Neuronal stem cell (in vitro differentiated cells): ENCODE measurements at regions not wholly inside any gene's neighbourhood (a gene's known extent, or its start where the extent isn't known, plus 50 kb on each side); places are given as distances from the start of the nearest gene placed in this dataset.

Experiments
- DNase-seq: peaks from one replicate; pipeline ENCODE4 v3.0.0-alpha.2; 2013; ENCODE audit warnings: low spot score
- H2AFZ ChIP-seq: one replicate; pipeline ENCODE4 v1.6.1; 2013; ENCODE audit warnings: mild to moderate bottlenecking, low read length, inconsistent platforms
- H2AK5ac ChIP-seq: 2 replicates; pipeline ENCODE4 v1.6.1; 2013; ENCODE audit warnings: low read depth, mild to moderate bottlenecking, inconsistent platforms, low read length, moderate library complexity, mixed read lengths
- H2BK120ac ChIP-seq: 2 replicates; pipeline ENCODE4 v1.6.1; 2013; ENCODE audit warnings: low read depth, mild to moderate bottlenecking, inconsistent platforms, low read length, moderate library complexity, mixed read lengths
- H2BK12ac ChIP-seq: one replicate; pipeline ENCODE4 v1.6.1; 2013; ENCODE audit warnings: low read length, inconsistent platforms
- H2BK15ac ChIP-seq: 2 replicates; pipeline ENCODE4 v1.6.1; 2013; ENCODE audit warnings: mild to moderate bottlenecking, low read length, inconsistent platforms, mixed read lengths
- H2BK5ac ChIP-seq: one replicate; pipeline ENCODE4 v1.6.1; 2013; ENCODE audit warnings: inconsistent platforms, mild to moderate bottlenecking, low read length, moderate library complexity
- H3K14ac ChIP-seq: one replicate; pipeline ENCODE4 v1.6.1; 2013; ENCODE audit warnings: low read length, inconsistent platforms
- H3K18ac ChIP-seq: 2 replicates; pipeline ENCODE4 v1.6.1; 2013; ENCODE audit warnings: low read length, inconsistent platforms
- H3K23ac ChIP-seq: 2 replicates; pipeline ENCODE4 v1.6.1; 2013; ENCODE audit warnings: low read depth, mild to moderate bottlenecking, mixed read lengths, low read length, inconsistent platforms; ENCODE audit not compliant: poor library complexity
- H3K27ac ChIP-seq: replicated peaks from 3 replicates; pipeline ENCODE4 v1.5.1; 2013; ENCODE audit warnings: low read length, inconsistent platforms
- H3K27me3 ChIP-seq, 3 experiments: 2 replicates each; pipeline ENCODE4 v1.6.1; 2013; ENCODE audit warnings: low read length in 3 of 3, mild to moderate bottlenecking in 2 of 3, inconsistent platforms in 1 of 3, low read depth in 1 of 3, mixed read lengths in 1 of 3, moderate library complexity in 1 of 3; ENCODE audit not compliant: control insufficient read depth in 3 of 3, insufficient read depth in 3 of 3
- H3K36me3 ChIP-seq, 2 donors: replicated peaks in 1 of 2; 2 replicates each; pipeline ENCODE4 v1.6.1; 2013; ENCODE audit warnings: low read length in 2 of 2; ENCODE audit not compliant: control insufficient read depth in 2 of 2, insufficient read depth in 2 of 2
- H3K4ac ChIP-seq: 2 replicates; pipeline ENCODE4 v1.6.1; 2013; ENCODE audit warnings: inconsistent platforms, mild to moderate bottlenecking, low read length, moderate library complexity
- H3K4me1 ChIP-seq, 2 donors: 1 replicate in 1 of 2; 2 replicates in 1 of 2; pipeline ENCODE4 v1.6.1; 2013; ENCODE audit warnings: low read length in 2 of 2, low read depth in 1 of 2; ENCODE audit not compliant: control insufficient read depth in 2 of 2, insufficient read depth in 1 of 2
- H3K4me2 ChIP-seq: one replicate; pipeline ENCODE4 v1.6.1; 2013; ENCODE audit warnings: mild to moderate bottlenecking, low read length, inconsistent platforms; ENCODE audit not compliant: insufficient read depth, poor library complexity, severe bottlenecking
- H3K4me3 ChIP-seq, 2 donors: 2 replicates each; pipeline ENCODE4 v1.5.1; 2013; ENCODE audit warnings: low read length in 2 of 2, mild to moderate bottlenecking in 2 of 2, inconsistent platforms in 1 of 2, moderate library complexity in 1 of 2
- H3K79me1 ChIP-seq: one replicate; pipeline ENCODE4 v1.6.1; 2013; ENCODE audit warnings: low read depth, mild to moderate bottlenecking, inconsistent platforms, low read length, moderate library complexity
- H3K9ac ChIP-seq: one replicate; pipeline ENCODE4 v1.6.1; 2013; ENCODE audit warnings: mild to moderate bottlenecking, low read depth, low read length, inconsistent platforms; ENCODE audit not compliant: poor library complexity
- H3K9me3 ChIP-seq, 2 donors: replicated peaks in 1 of 2; 2 replicates each; pipeline versions ENCODE3 to v1.6.1; 2013; ENCODE audit warnings: low read length in 2 of 2, mild to moderate bottlenecking in 2 of 2, inconsistent platforms in 1 of 2, low read depth in 1 of 2, mixed read lengths in 1 of 2, moderate library complexity in 1 of 2; ENCODE audit not compliant: control insufficient read depth in 2 of 2, insufficient read depth in 1 of 2
- H4K8ac ChIP-seq: one replicate; pipeline ENCODE4 v1.6.1; 2013; ENCODE audit warnings: low read depth, mild to moderate bottlenecking, inconsistent platforms, low read length, moderate library complexity
- H4K91ac ChIP-seq: one replicate; pipeline ENCODE4 v1.6.1; 2013; ENCODE audit warnings: low read length, low read depth, mild to moderate bottlenecking, inconsistent platforms; ENCODE audit not compliant: poor library complexity
- WGBS, 2 donors: extraction: QIAGEN DNeasy Blood & Tissue Kit; methylation state at CpG; one replicate each; pipeline ENCODE4 v1.1.7; 2013; ENCODE audit warnings: missing lambda C conversion rate in 2 of 2, mixed read lengths in 1 of 2; ENCODE audit not compliant: insufficient read length in 2 of 2, insufficient replicate concordance in 1 of 2; ENCODE audit errors: extremely low coverage in 2 of 2; 5-methylcytosine and 5-hydroxymethylcytosine counted together

DNA sequence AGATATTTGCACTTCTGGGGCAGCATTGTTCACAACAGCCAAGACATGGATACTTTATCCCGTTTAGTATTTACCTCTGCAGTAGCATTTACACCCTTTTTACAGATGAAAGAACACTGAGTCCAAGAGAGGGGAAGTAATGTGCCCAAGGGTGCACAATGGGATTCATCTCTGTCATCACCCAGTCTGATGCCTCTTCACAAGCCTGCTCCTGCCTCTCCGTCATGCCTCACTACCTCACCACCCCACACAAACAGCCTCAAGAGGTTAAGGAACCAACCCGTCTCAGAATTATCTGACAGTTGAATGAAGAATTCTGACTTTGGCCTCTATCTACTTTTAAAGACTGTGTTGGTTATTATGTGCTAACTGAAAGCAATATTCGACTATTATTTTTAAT, 368.4 kb downstream of the ATP23 start:
- Histone ChIP-seq H2BK120ac (no peak overlapping the region), H3K27ac (no peak overlapping the region), H3K4ac (no peak overlapping the region), H2AK5ac (no peak overlapping the region), H3K9me3 (peaks cover 0 to 8% of the 10 kb centered on the region in 2 donors), H3K27me3 (no peaks in the 10 kb centered on the region), H2BK12ac (no peak overlapping the region), H2AFZ (no peak overlapping the region), H4K91ac (no peak overlapping the region), H3K14ac (no peak overlapping the region), H3K9ac (no peak overlapping the region), H3K4me1 (peaks cover 1 to 2% of the 10 kb centered on the region in 2 donors), H4K8ac (no peak overlapping the region), H3K79me1 (no peaks in the 10 kb centered on the region), H3K36me3 (no peaks in the 10 kb centered on the region), H2BK5ac (no peak overlapping the region), H3K4me2 (no peak overlapping the region), H3K23ac (no peak overlapping the region), H3K18ac (no peak overlapping the region), H3K4me3 (no peak overlapping the region), H2BK15ac (no peak overlapping the region)
- DNase-seq: no peak
- WGBS, 2 donors: 100% methylated on average over 1 of the region's 4 CpGs; no CpG with 5 or more reads in 1 of the 2 donors

DNA sequence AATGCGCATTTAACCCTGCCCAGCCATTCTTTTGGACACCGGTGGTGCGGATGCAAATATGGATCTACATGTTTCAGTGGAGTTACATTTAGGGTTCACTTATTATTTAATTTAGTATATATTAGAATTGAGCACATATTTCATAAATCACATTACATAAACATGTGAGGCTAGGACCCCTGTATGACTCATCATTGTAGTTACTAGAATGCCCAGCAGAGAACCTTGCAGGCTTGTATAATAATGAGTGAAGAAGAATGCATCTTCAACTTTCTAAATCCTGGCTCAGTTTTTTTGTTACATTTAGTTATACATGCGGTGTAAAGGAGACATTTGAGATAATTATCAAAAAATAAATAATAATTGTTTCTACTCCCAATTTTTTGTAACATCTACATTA, 369.0 kb downstream of the ATP23 start:
- H3K27ac ChIP-seq: no peak overlapping the region
- WGBS, 2 donors: no CpG with 5 or more reads among the region's 4 CpGs
- DNase-seq: no peak

DNA sequence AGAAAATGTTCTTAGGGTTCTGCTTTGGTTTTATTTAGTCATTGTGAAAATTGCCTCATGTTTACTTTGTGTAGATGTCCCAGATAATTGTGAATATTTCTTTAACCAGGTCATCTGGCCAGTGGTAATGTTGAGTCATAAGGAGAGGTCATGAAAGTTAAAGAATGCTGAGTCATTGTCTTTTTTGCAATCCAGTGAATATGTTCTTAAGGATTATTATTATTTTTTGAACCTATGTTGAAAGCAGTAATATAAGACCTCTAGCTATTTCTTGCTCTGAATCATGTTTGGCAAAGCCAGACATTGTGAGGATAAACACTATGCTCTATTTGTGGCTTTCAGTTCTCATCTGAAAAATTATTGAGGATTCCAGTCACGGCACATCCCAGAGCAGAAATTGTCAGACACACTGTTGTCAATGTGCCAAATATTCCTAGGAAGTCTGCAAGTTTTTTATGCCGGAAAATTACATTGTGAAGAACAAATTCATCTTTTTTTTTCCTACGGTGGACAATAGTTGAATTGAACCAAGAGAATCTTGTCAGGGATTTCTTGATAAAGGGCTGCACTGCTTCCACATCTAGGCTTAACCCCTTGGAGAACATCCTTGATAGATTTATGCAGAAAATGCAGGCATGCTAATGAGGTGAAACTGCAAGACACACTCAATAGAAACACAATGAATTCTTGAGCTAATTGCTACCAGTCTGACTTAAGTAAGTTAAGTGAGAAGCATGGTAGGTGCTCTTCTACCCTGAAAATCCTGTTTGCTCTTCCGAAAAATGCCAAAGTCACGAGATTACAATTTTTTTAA, 369.6 kb downstream of the ATP23 start:
- no peak overlapping the region for H3K23ac ChIP-seq
- no peak overlapping the region for H2BK15ac ChIP-seq
- no peak overlapping the region for H3K14ac ChIP-seq
- H2BK12ac ChIP-seq: no peak overlapping the region
- H3K4me3 ChIP-seq: no peak overlapping the region
- no peak overlapping the region for H3K27ac ChIP-seq
- no peak overlapping the region for H3K4me2 ChIP-seq
- H4K91ac ChIP-seq: no peak overlapping the region
- peaks cover 1 to 2% of the 10 kb centered on the region in 2 donors for H3K4me1 ChIP-seq
- H4K8ac ChIP-seq: no peak overlapping the region
- no peak overlapping the region for H2BK5ac ChIP-seq
- H3K79me1 ChIP-seq: no peaks in the 10 kb centered on the region
- WGBS, 2 donors: no CpG with 5 or more reads among the region's 5 CpGs
- DNase-seq: no peak
- H3K4ac ChIP-seq: no peak overlapping the region
- no peaks in the 10 kb centered on the region for H3K27me3 ChIP-seq
- no peak overlapping the region for H2BK120ac ChIP-seq
- peaks cover 0 to 8% of the 10 kb centered on the region in 2 donors for H3K9me3 ChIP-seq
- H3K36me3 ChIP-seq: no peaks in the 10 kb centered on the region
- H2AFZ ChIP-seq: no peak overlapping the region
- no peak overlapping the region for H3K18ac ChIP-seq
- no peak overlapping the region for H3K9ac ChIP-seq
- H2AK5ac ChIP-seq: no peak overlapping the region

More for the DNA sequence above, 369.0 kb downstream of the ATP23 start:
- no peaks in the 10 kb centered on the region for H3K36me3 ChIP-seq
- H2BK15ac ChIP-seq: no peak overlapping the region
- no peak overlapping the region for H4K91ac ChIP-seq
- no peak overlapping the region for H3K4me2 ChIP-seq
- no peak overlapping the region for H3K23ac ChIP-seq
- H3K4me1 ChIP-seq: peaks cover 1 to 2% of the 10 kb centered on the region in 2 donors
- no peaks in the 10 kb centered on the region for H3K79me1 ChIP-seq
- H2BK12ac ChIP-seq: no peak overlapping the region
- H4K8ac ChIP-seq: no peak overlapping the region
- no peaks in the 10 kb centered on the region for H3K27me3 ChIP-seq
- H2AFZ ChIP-seq: no peak overlapping the region
- no peak overlapping the region for H2BK120ac ChIP-seq
- H3K9me3 ChIP-seq: peaks cover 0 to 8% of the 10 kb centered on the region in 2 donors
- H3K9ac ChIP-seq: no peak overlapping the region
- H3K14ac ChIP-seq: no peak overlapping the region
- no peak overlapping the region for H3K18ac ChIP-seq
- H2AK5ac ChIP-seq: no peak overlapping the region
- H2BK5ac ChIP-seq: no peak overlapping the region
- H3K4ac ChIP-seq: no peak overlapping the region
- no peak overlapping the region for H3K4me3 ChIP-seq

DNA sequence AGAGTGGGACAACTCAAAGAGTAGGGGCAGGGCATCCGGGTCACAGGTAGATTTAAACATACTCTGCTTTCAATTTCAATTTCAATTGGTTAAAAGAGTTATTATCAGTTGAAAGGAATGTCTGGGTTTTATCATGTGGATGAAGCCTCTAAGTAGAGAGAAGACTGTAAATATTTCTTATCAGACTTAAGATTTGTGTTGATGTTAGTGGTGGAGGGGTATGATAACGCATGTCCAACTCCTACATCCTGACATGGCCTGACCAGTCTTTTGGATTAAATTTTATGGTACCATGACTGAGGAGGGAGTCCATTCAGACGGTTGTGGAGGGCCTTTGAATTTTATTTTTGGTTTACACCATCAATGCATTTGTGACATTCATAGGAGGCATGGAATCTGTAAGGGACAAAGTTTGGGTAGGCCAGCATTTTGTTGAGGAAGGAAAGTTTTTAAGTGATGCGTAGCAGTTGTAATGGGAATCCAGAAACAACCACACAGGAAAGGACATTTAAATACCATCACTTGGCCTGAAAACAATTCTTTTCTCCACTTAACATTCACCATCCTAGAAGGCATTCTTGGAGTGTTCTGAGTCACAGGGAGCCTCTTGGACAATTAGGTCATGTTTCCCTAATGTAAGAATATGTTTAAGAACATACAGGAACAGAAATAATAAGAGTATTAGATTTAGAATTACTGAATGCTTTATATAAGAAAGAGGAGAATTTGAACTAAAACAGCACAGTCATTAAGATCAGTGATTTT, 371.9 kb downstream of the ATP23 start:
- Histone ChIP-seq H3K23ac (no peak overlapping the region), H3K36me3 (no peaks in the 10 kb centered on the region), H3K27me3 (no peaks in the 10 kb centered on the region), H2AFZ (no peak overlapping the region), H3K4me2 (no peak overlapping the region), H3K4me3 (no peak overlapping the region), H2BK12ac (no peak overlapping the region), H3K14ac (no peak overlapping the region), H3K9ac (no peak overlapping the region), H3K9me3 (no peaks in the 10 kb centered on the region), H4K8ac (no peak overlapping the region), H3K27ac (no peak overlapping the region), H3K18ac (no peak overlapping the region), H3K79me1 (no peaks in the 10 kb centered on the region), H3K4me1 (peaks cover 1 to 2% of the 10 kb centered on the region in 2 donors), H2BK5ac (no peak overlapping the region), H3K4ac (no peak overlapping the region), H4K91ac (no peak overlapping the region), H2AK5ac (no peak overlapping the region), H2BK120ac (no peak overlapping the region), H2BK15ac (no peak overlapping the region)
- WGBS, 2 donors: no CpG with 5 or more reads among the region's 4 CpGs
- no peak for DNase-seq
